K562 (cell line): ENCODE measurements at regions not wholly inside any gene's neighbourhood (a gene's known extent, or its start where the extent isn't known, plus 50 kb on each side); places are given as distances from the start of the nearest gene placed in this dataset.
"Not testable (repeated sequence)": the region's sequence is repeated elsewhere in the genome, so short reads cannot be mapped to it uniquely, and the experiment has no call there.

Source experiments
- ATAC-seq: fragments of 200-7000 bp; cut with Tn5 transposase; 3 replicates; pipeline ENCODE4 v1.9.1; 2020; ENCODE audit warnings: moderate library complexity
- BruUV-seq: library from RNA; stranded (reverse); fragments of 400-500 nt; replicated peaks from 2 replicates; lab custom pipeline; 2021; lab: Mats Ljungman, UMichigan
- CTCF ChIA-PET: fragments of 300-600 bp; formaldehyde crosslinking; extraction: SDS; loops from one replicate; lab custom pipeline; 2021; ENCODE audit warnings: low intra/inter-chr PET ratio; lab: Yijun Ruan, JAX
- POLR2A ChIA-PET: fragments of 300-600, 350-650 bp; sonication (Branson Sonifier 250); formaldehyde crosslinking; extraction: SDS; loops from one replicate; lab custom pipeline; 2021; ENCODE audit warnings: antibody characterized with exemption, inconsistent platforms; lab: Yijun Ruan, JAX
- DNase-seq, 4 experiments: peaks; one replicate each; pipeline versions ENCODE4 v3.0.0 to v3.0.0-alpha.2; 2011 to 2018; ENCODE audit warnings: low spot score in 3 of 4, mixed read lengths in 3 of 4; ENCODE audit errors: extremely low read depth in 1 of 4
- FAIRE-seq: peaks from 2 replicates; lab custom pipeline; 2011; peaks lifted over from hg19 to GRCh38; lab: Jason Lieb, UNC
- H2AFZ ChIP-seq: 2 replicates; pipeline ENCODE4 v1.6.0; 2011; ENCODE audit warnings: low read depth, low read length, control low read depth, inconsistent platforms
- H3K27ac ChIP-seq: fragments of 200-600 bp; 3 replicates; pipeline ENCODE4 v1.8.0; 2011; ENCODE audit warnings: low read depth, mild to moderate bottlenecking, control low read depth, inconsistent platforms, low read length, moderate library complexity, mixed read lengths; ENCODE audit errors: extremely low read depth
- H3K27me3 ChIP-seq, 2 experiments: fragments of 300-600 bp in 1 of 2; 2 replicates in 1 of 2; 3 replicates in 1 of 2; pipeline versions ENCODE4 v1.6.0 to v1.8.0; 2011; ENCODE audit warnings: inconsistent platforms in 2 of 2, low read length in 2 of 2, mild to moderate bottlenecking in 1 of 2, mixed read lengths in 1 of 2, moderate library complexity in 1 of 2; ENCODE audit not compliant: control insufficient read depth in 2 of 2, insufficient read depth in 2 of 2
- H3K36me3 ChIP-seq: fragments of 300-600 bp; 3 replicates; pipeline ENCODE4 v1.8.0; 2011; ENCODE audit warnings: mild to moderate bottlenecking, low read length, inconsistent platforms; ENCODE audit not compliant: control insufficient read depth, insufficient read depth
- H3K4me1 ChIP-seq, 2 experiments: fragments of 200-600 bp in 1 of 2; replicated peaks in 1 of 2; 2 replicates in 1 of 2; 3 replicates in 1 of 2; pipeline versions ENCODE4 v1.5.1 to v1.8.0; 2011; ENCODE audit warnings: inconsistent platforms in 2 of 2, low read length in 2 of 2, mild to moderate bottlenecking in 1 of 2, mixed read lengths in 1 of 2, moderate library complexity in 1 of 2; ENCODE audit not compliant: control insufficient read depth in 2 of 2, insufficient read depth in 2 of 2
- H3K4me2 ChIP-seq: 2 replicates; pipeline ENCODE4 v1.6.1; 2011; ENCODE audit warnings: low read length, control low read depth, inconsistent platforms, mixed read lengths; ENCODE audit not compliant: insufficient read depth
- H3K4me3 ChIP-seq: fragments of 200-600 bp; sonication (generic), shearing (Covaris generic); 2 replicates; pipeline ENCODE4 v1.5.1; 2016; ENCODE audit warnings: control low read depth, inconsistent platforms
- H3K79me2 ChIP-seq: fragments of 200-600 bp; 3 replicates; pipeline ENCODE4 v1.8.0; 2011; ENCODE audit warnings: low read length, inconsistent platforms; ENCODE audit not compliant: control insufficient read depth, insufficient read depth
- H3K9ac ChIP-seq, 2 experiments: 2 replicates each; pipeline versions ENCODE4 v1.6.0 to v1.6.1; 2011; ENCODE audit warnings: low read depth in 2 of 2, low read length in 2 of 2, control low read depth in 1 of 2, inconsistent platforms in 1 of 2, mild to moderate bottlenecking in 1 of 2, mixed read lengths in 1 of 2; ENCODE audit not compliant: insufficient read depth in 1 of 2
- H3K9me1 ChIP-seq: one replicate; pipeline ENCODE4 v1.6.0; 2011; ENCODE audit warnings: inconsistent platforms, mild to moderate bottlenecking, low read length, moderate library complexity; ENCODE audit not compliant: control insufficient read depth, insufficient read depth
- H3K9me3 ChIP-seq: replicated peaks from 2 replicates; pipeline ENCODE4 v1.5.1; 2011; ENCODE audit warnings: low read depth, low read length, inconsistent platforms; ENCODE audit not compliant: control insufficient read depth, insufficient read depth
- H4K20me1 ChIP-seq: replicated peaks from 2 replicates; pipeline ENCODE4 v1.6.1; 2011; ENCODE audit warnings: low read length, inconsistent platforms, mixed read lengths; ENCODE audit not compliant: control insufficient read depth, insufficient read depth
- ATF6 ChIP-seq: sonication (generic); formaldehyde crosslinking; IDR thresholded peaks from 2 replicates; pipeline ENCODE4 v1.4.0; 2020; ENCODE audit warnings: mild to moderate bottlenecking, missing genetic modification reagents
- ETS1 ChIP-seq: conservative IDR thresholded peaks from 2 replicates; pipeline ENCODE4 v1.6.1; 2011; ENCODE audit warnings: low read depth, mild to moderate bottlenecking, low read length; ENCODE audit not compliant: control insufficient read depth
- HSF4 ChIP-seq: fragments of 250-450 bp; sonication (Bioruptor Pico); IDR thresholded peaks from 2 replicates; pipeline ENCODE4 v2.1.2; 2022; ENCODE audit warnings: mild to moderate bottlenecking, moderate library complexity, borderline replicate concordance
- KDM2B ChIP-seq: fragments of 250-450 bp; sonication (Bioruptor Pico); IDR thresholded peaks from 2 replicates; pipeline ENCODE4 v1.8.0; 2021; ENCODE audit warnings: mild to moderate bottlenecking, moderate library complexity
- LEF1 ChIP-seq: fragments of 450-650 bp; IDR thresholded peaks from 2 replicates; pipeline ENCODE4 v1.6.1; 2016; ENCODE audit warnings: mild to moderate bottlenecking
- MNT ChIP-seq, 2 experiments: fragments of 450-650 bp; conservative IDR thresholded peaks; 2 replicates each; pipeline ENCODE4 v1.6.1; 2017; ENCODE audit warnings: mild to moderate bottlenecking in 2 of 2, moderate library complexity in 2 of 2
- RBM22 ChIP-seq: fragments of 200-400 bp; formaldehyde crosslinking; IDR thresholded peaks from 2 replicates; pipeline ENCODE4 v1.6.1; 2018; ENCODE audit warnings: low read length, low read depth; ENCODE audit not compliant: poor library complexity, severe bottlenecking
- ZNF586 ChIP-seq: fragments of 450-650 bp; formaldehyde crosslinking; conservative IDR thresholded peaks from 2 replicates; pipeline ENCODE4 v1.4.0; 2020; ENCODE audit warnings: mild to moderate bottlenecking, moderate library complexity
- WGBS: fragments of 100-300 bp; shearing (Covaris generic); methylation state at CpG from one replicate; pipeline ENCODE4 v1.1.6; 2016; ENCODE audit warnings: low coverage, mixed read lengths; ENCODE audit not compliant: insufficient coverage; ENCODE audit errors: missing lambda C conversion rate; 5-methylcytosine and 5-hydroxymethylcytosine counted together
- in situ Hi-C: fragments of 300-500 bp; cut with MboI; formaldehyde crosslinking; loops from 4 replicates; pipeline ENCODE4 v1.15.0; 2018; ENCODE audit warnings: inconsistent platforms, mixed read lengths
- intact Hi-C: fragments of 100-400 bp; cut with micrococcal nuclease; formaldehyde crosslinking; loops from 2 replicates; pipeline ENCODE4 v1.14.2; 2022

GRCh38 chr2:167814881-167815718 lies 432.3 kb downstream of the STK39 start:
- Histone ChIP-seq H4K20me1 (no peaks in the 10 kb centered on the region), H3K36me3 (peaks cover 48% of the 10 kb centered on the region), H3K27ac (no peak overlapping the region), H3K4me3 (no peak overlapping the region), H3K9me3 (no peaks in the 10 kb centered on the region), H3K27me3 (no peaks in the 10 kb centered on the region), H2AFZ (no peak overlapping the region), H3K9ac (no peak overlapping the region), H3K9me1 (no peaks in the 10 kb centered on the region), H3K4me1 (no peaks in the 10 kb centered on the region), H3K79me2 (no peaks in the 10 kb centered on the region), H3K4me2 (no peak overlapping the region)
- TSS peak; percentile 26 for BruUV-seq
- no peak for FAIRE-seq
- TF ChIP-seq ZNF586 (CRISPR knock-in tag) (no peak), ATF6 (CRISPR knock-in tag) (no peak), LEF1 (no peak), ETS1 (no peak), KDM2B (CRISPR knock-in tag) (no peak), RBM22 (no peak), HSF4 (CRISPR knock-in tag) (no peak), MNT (conservative IDR thresholded peaks at IDR 0.05) (no peak)
- no peak; the same call in 1 of the 3 replicates for ATAC-seq
- intact Hi-C loops: no loop called here
- in situ Hi-C loops: no loop called here
- ChIA-PET POLR2A (interaction anchor here (0.9 kb wide), 1 partner anchor 21 kb away, joined by 4 read pairs; no protein-coding TSS in a partner anchor), CTCF (no interaction called here)
- DNase-seq: no peak
- WGBS: 72% methylated on average over 10 of the region's 10 CpGs

- H3K9me3 ChIP-seq, H3K4me1 ChIP-seq, H3K27me3 ChIP-seq, DNase-seq, H3K4me2 ChIP-seq, BruUV-seq, H4K20me1 ChIP-seq, H3K9me1 ChIP-seq, ATAC-seq, intact Hi-C loops, H3K4me3 ChIP-seq, H3K9ac ChIP-seq, CTCF ChIA-PET, H2AFZ ChIP-seq, POLR2A ChIA-PET, H3K27ac ChIP-seq, FAIRE-seq, H3K79me2 ChIP-seq, in situ Hi-C loops: not testable (repeated sequence)
- 86% methylated on average over 13 of the region's 13 CpGs for WGBS
- peaks cover 41% of the 10 kb centered on the region for H3K36me3 ChIP-seq
These were observed 432.9 kb downstream of the STK39 start for GRCh38 chr2:167814482-167814880.
